GM06990 (cell line): ENCODE measurements at regions not wholly inside any gene's neighbourhood (a gene's known extent, or its start where the extent isn't known, plus 50 kb on each side); places are given as distances from the start of the nearest gene placed in this dataset.

Experiments used
- DNase-seq: peaks from one replicate; pipeline ENCODE4 v3.0.0-alpha.2; 2011; ENCODE audit not compliant: insufficient read length; ENCODE audit errors: extremely low read depth
- H3K27me3 ChIP-seq: replicated peaks from 2 replicates; pipeline ENCODE4 v1.6.0; 2011; ENCODE audit warnings: low read length; ENCODE audit not compliant: control insufficient read depth, insufficient read depth
- H3K36me3 ChIP-seq: 2 replicates; pipeline ENCODE4 v1.5.1; 2011; ENCODE audit warnings: low read length; ENCODE audit not compliant: control insufficient read depth, insufficient read depth
- H3K4me3 ChIP-seq: replicated peaks from 2 replicates; pipeline ENCODE4 v1.5.1; 2011; ENCODE audit warnings: low read depth, mild to moderate bottlenecking, control low read depth, low read length
- TF ChIP-seq, protein P1 (sequence below): IDR thresholded peaks from 2 replicates; pipeline ENCODE4 v1.5.1; 2011; ENCODE audit warnings: low read length, control low read depth, mild to moderate bottlenecking, inconsistent platforms; ENCODE audit not compliant: insufficient read depth, poor library complexity, severe bottlenecking

DNA sequence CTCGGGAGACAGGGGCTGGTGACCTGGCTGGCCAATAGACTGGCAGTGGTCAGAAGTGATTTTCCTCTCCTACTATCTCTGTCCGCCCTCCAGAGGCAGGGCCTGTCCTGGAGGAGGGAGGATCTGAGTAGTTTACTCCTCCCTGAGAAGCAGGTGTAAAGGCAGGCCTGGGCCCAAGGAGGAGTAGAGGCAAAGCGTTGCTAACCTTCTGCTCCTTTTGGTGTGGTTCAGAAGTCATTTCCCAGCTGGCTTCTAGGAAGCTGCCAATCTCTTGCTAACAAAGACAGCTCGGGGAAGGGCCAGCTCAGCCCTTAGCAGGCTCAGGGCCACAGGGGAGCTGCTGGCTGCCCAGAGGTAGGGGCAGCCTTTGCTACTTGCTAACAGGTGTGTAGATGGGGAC, 151.1 kb upstream of the NECTIN1 start:
- DNase-seq = no peak
- H3K27me3 ChIP-seq = no peaks in the 10 kb centered on the region; the same call in none of the 2 replicates
- H3K36me3 ChIP-seq = no peaks in the 10 kb centered on the region
- H3K4me3 ChIP-seq = no peak overlapping the region
- TF ChIP-seq, protein P1, sequence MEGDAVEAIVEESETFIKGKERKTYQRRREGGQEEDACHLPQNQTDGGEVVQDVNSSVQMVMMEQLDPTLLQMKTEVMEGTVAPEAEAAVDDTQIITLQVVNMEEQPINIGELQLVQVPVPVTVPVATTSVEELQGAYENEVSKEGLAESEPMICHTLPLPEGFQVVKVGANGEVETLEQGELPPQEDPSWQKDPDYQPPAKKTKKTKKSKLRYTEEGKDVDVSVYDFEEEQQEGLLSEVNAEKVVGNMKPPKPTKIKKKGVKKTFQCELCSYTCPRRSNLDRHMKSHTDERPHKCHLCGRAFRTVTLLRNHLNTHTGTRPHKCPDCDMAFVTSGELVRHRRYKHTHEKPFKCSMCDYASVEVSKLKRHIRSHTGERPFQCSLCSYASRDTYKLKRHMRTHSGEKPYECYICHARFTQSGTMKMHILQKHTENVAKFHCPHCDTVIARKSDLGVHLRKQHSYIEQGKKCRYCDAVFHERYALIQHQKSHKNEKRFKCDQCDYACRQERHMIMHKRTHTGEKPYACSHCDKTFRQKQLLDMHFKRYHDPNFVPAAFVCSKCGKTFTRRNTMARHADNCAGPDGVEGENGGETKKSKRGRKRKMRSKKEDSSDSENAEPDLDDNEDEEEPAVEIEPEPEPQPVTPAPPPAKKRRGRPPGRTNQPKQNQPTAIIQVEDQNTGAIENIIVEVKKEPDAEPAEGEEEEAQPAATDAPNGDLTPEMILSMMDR = no peak

DNA sequence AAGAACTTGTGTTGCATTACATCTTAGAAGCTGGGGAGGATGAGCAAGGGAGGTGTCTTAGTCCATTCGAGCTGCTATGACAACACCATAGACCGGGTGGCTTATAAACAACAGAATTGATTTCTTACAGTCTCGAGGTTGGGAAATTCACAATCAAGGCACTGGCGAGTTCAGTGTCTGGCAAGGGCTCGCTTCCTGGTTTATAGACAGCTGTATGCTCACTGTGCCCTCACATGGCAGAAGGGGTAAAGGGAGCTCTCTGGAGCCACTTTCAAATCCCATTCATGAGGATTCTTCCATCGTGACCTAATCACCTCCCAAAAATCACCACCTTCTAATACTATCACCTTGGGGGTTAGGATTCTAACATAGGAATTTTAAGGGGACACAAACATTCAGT, 150.0 kb upstream of the NECTIN1 start:
- Histone ChIP-seq H3K36me3 (no peaks in the 10 kb centered on the region), H3K4me3 (no peak overlapping the region), H3K27me3 (no peaks in the 10 kb centered on the region; the same call in none of the 2 replicates)
- no peak for DNase-seq
- TF ChIP-seq, protein P1 = no peak

GRCh38 chr11:119876841-119877240, 147.8 kb upstream of the NECTIN1 start:
- H3K27me3 ChIP-seq = no peaks in the 10 kb centered on the region; the same call in none of the 2 replicates
- DNase-seq = no peak
- H3K36me3 ChIP-seq = no peaks in the 10 kb centered on the region
- H3K4me3 ChIP-seq = no peak overlapping the region
- TF ChIP-seq, protein P1 = no peak

DNA sequence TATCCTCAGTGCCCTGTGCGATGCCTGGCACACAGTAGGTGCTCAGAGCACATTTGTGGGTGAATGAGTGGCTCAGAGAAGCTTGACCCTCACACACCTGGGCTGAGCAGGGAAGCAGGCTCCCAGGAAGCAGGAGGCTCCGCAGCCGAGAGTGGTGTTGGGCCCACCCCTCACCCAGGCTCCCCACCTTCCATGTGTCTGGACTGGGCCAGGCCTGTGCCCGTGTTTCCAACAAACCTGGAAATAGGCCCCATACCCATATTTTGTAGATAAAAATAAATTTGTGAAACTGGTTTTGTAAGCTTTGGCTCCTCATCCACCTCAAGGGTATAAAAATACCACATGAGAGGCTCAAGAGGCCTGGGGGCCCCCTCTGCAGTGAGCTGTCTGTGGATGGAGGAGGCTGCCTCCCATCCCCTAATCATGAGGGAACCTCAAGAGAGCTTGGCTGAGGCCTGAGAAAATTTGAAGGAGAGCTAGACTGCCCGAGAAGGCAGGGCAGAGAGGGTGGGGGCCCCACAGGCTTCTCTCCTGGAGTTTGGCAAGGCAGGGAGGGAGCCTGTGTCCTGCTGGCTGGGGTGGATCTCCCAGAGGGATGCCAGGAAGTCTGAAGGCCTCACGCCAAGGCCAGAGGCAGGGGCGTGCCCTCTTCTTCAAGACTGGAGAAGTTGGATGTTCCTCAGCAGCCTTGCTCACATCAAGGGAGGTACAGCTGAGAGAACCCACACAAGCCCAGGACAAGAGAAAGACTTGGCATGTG, 147.0 kb upstream of the NECTIN1 start:
- Histone ChIP-seq H3K4me3 (no peak overlapping the region), H3K36me3 (no peaks in the 10 kb centered on the region), H3K27me3 (no peaks in the 10 kb centered on the region; the same call in none of the 2 replicates)
- DNase-seq = no peak
- TF ChIP-seq, protein P1 = no peak

- TF ChIP-seq, protein P1 = no peak
- Histone ChIP-seq H3K36me3 (no peaks in the 10 kb centered on the region), H3K4me3 (no peak overlapping the region), H3K27me3 (peaks cover 4% of the 10 kb centered on the region)
- DNase-seq = no peak
Observed at GRCh38 chr11:119874660-119875238, 145.7 kb upstream of the NECTIN1 start.
